Activated CD4-positive, alpha-beta T cell treated with anti-CD3 and anti-CD28 coated beads, Interleukin-2, Interleukin-6, amounts not matched to agents 100 ng/mL and 50 ng/mL, durations not matched to agents 16 hours and 8 hours (primary cell): ENCODE measurements at regions not wholly inside any gene's neighbourhood (a gene's known extent, or its start where the extent isn't known, plus 50 kb on each side); places are given as distances from the start of the nearest gene placed in this dataset.
"Not testable (repeated sequence)": the region's sequence is repeated elsewhere in the genome, so short reads cannot be mapped to it uniquely, and the experiment has no call there.

ENCODE experiments used
- DNase-seq: peaks from one replicate; pipeline ENCODE4 v3.0.0-alpha.2; 2020

DNA sequence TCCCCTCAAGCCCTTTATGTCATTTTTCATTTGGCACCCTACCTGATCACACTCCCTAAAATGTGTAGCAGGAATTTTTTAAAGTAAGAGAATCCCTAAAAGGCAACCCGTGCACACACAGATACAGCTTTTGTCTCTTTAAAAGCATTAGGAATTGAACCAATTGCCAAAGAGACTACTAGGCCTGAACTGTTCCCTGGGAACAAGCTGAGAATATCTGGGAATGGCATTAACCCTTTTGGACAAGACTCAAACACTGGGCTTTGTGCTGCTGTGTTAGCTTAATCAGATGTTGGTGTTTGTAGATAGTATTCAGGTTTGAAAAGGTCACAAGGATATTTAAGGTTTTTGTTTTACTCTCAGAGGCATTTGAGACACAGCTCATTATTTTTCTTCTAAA is 414.4 kb upstream of the PDZRN3 start:
- DNase-seq, result no peak

DNA sequence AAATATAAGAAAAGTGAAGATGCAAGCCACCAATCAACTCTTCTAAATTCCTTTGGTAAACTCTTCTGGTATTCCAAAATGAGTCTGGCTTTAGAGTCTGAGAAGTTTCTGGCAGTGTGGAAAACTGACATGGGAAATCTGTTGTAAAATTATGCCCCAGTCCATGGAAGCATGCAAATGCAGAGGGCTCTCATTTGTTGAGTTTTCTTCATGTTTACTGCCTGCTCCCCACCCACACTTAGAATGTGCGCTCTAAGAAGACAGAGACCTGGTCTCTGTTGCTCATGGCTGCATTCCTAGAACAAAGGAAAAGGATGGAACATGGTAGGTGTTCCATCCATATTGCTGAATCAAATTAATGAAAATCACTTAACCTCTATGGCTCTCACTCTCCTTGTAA is 411.8 kb upstream of the PDZRN3 start:
- DNase-seq, result no peak

DNA sequence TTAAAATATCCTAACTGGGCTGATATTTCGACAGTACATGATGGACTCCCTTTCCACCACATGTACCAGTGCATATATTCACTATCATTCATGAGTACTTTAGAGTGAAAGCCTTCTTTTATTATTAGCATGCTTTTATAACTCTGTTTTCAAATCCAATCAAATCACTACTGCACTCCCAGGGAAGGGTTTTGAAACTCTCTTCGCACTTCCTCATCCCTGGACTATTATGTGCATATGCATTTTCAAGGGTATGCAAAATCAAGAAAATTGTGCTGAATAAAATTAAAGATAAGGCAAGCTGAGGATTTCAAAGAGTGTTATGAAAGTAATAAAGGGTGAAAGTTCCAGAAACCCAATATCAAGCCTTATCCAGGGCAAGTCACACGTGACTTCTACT is 411.4 kb upstream of the PDZRN3 start:
- no peak for DNase-seq

DNA sequence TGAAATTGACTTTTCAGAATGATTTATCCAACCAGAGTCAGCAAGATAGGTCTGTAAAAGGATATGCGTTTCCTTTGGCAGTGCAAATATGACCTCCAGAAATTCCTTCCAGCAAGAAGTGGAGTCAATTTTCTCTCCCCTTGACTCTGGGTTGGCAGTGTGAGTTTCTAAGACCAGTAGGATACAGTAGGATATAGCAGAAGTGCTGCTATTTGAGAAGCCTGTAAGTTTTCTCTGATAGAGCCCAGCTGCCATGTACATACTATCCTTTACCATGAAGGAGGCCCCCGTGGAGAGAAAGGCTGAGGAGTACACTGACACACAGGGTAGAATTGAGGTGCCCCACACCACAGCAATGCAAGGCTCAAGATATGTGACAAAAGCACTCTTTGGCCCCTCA is 409.1 kb upstream of the PDZRN3 start:
- DNase-seq, result no peak

DNA sequence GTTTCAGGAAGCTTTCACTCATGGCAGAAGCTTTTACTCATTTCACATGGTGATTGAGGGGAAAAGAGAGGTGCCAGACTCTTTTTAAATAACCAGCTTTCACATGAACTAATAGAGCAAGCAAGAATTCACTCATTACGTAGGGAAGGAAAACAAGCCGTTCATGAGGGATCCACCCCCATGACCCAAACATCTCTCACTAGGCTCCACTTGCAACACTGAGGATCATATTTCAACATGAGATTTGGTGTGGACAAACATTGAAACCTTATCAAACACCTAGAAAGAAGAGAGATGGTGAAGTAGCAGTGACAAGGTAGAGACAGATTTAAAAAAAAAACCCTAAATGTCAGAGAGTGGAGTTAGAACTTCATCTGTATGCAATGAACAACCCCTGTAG is 408.6 kb upstream of the PDZRN3 start:
- DNase-seq, result no peak

DNA sequence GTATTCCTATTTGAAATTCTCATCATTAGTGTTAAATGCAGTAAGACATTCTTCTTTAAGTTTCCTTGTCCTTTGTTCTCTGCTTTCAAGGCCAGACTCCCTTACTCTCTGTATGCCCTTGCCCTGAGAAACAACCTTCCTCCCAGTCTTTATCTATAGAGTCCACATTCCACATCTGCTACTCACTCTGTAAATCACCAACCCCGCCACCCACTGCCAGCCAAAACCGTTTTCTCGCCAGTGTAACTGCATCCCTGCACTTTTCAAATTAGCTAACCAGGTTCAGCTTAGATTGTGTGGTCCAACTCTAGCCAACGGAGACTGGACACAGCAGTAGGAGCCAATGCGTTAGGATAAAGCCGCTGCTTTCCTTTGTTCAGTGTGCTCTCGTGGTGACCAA is 402.4 kb upstream of the PDZRN3 start:
- no peak for DNase-seq

DNA sequence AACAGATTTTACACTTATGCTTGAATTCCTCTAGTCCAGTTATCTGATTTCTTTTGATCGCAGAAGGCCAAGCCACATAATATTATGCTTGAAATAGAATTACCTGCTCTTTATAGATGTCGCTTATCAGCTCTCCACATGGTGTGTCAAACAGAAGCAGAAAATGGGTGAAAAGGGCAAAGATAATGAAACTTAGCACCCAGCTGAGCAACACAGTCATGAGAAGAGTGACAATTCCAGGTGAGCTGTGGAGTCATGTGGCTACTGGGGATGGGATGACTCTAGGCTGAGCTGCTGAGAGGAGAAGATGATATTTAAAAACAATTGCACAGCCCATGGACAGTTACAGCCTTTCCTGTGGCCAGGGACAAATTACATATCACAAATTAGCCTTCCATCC is 398.7 kb upstream of the PDZRN3 start:
- no peak for DNase-seq

DNA sequence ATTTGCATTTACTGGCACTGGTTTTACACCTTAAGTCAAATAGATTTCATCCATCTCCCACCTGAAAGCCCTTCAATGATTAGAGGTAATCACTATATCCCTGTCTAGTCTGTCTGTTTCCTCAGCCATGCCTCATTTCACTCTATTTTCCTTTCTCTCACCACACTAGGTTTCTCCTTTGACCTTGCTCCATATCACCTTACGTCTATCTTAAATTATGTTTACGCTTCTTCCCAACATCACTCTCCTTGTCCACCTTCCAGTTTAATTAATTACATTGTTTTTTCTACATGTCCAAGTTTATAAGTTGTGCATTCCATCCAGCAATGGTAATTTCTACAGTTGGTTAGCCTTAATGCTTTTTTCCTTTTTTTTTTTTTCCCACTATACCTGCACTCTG is 396.7 kb upstream of the PDZRN3 start:
- no peak for DNase-seq

DNA sequence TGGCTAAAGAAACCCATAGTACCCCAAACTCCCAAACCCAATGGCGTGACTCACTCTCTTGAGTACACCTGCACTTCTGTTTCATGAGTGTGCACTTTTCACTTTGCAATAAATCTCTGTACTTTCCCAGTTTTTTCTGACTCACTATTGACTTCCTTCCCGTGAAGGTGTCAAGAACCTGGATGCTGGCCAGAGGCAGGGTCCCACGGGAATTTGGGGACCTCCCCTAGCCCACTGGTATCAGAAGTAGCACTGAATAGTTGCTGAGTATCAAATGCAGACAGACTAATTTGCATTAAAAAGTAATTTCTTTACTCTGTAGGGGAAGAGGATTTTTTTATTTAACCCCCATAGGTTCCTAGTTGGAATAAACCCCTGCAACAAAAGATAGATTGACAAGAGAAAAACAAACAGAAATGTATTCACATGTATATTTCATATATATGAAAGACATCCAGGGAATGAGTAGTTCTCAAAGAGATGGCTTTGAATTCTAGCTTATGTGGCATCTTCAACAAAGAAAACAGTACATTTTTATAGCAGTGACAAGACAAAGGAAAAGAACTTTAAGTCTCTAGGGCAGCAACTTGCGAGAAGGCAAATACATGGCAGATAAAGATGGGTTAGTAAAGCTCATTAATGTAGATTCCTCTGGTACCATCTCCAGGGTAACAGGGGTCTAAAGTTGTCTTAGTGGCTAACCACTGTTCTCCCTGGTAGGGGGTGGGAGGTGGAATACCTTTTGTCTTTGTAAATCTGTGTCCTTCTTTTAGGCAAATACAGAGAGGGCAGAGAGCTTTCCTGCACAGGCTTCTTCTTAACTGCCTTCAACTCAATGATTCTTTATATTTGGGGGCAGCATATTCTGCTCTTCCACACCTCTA is 385.5 kb upstream of the PDZRN3 start:
- no peak for DNase-seq

DNA sequence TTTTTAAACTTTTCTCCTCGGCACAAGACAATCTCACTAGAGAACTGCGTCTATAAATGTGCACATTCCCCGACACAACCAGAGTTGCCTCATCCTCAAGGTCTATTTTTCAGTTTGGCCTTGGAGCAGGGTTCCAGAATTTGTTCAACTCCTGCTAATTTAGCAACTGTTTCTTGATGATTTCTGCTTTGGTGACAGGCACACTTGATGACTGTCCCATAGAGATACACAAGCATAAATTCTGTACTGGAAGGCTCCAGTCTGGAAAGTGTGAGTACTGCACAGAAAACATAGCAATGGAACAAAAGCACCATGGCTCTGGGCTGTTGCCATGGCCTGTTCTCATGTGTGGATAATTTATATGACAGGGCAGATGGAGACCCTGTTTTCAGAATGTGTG is 379.6 kb upstream of the PDZRN3 start:
- DNase-seq, result no peak

DNA sequence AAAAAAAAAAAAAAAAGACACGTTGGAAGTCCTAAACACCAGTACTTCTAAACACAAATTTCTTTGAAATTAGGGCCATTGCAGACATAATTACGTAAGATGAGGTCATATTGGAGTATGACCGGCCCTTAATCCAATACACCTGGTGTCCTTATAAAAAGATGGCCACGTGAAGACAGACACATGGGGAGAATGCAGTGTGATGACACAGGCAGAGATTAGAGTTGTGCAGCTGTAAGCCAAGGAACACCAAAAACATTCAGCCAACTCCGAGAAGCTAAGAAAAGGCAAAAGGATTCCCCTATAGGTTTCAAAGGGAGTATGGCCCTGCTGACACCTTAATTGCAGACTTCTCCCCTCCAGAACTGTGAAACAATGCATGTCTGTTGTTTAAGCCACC is 379.0 kb upstream of the PDZRN3 start:
- DNase-seq, result no peak

DNA sequence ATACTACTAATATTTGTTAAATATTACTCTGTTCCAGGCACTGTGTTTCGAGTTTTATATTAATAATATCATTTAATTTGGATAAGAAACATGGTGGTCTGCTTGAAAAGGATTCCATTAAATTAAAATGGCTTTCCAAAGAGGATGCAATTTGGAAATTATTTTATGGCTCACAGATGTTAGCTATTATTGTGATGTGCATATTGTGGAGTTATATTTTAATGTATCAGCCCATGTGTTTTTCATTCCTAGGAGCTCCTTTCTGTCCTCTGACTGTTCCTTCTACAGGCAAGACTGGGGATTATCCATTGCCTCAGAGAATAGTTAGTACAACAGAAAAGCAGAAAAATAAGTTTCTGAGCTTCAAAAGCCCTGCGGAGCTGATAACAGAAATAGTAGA is 376.7 kb upstream of the PDZRN3 start:
- DNase-seq, result no peak

DNA sequence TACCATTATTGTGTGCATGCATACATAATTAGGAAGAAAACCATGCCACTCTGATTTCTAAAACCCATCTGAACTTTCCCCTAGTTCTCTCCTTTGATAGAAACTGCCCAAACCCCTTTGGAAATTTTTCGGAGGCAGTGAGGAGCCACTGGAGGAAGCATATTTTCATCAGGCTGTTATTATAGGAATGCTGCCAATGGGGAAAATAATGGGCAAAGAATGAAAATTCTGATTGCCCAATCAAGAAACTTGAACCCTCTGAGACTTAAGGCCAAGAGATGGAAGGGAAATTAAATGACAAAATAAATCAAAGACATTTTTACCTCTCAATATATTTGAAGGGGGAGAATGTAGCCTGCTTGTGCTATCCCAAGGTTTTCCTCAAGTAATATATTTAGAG is 376.0 kb upstream of the PDZRN3 start:
- DNase-seq, result no peak

DNA sequence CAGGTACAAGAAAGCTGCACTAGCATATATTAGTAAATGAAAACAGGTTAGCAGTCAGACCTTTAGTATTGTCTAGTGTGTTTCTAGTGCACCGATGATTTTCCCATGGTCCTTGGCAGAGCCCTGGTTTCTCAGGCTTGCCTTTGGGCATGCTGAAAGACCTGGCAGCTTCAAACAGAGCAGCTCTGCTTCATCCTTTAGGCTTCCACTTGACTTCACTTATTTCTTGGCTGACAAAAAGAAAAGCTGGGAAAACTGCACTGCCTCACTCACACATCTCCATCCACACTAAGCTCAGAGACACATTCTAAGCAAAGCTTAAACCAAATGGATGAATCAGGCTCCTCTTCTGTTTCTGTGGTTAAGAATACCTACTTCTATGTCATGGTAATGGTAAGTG is 374.8 kb upstream of the PDZRN3 start:
- no peak for DNase-seq

DNA sequence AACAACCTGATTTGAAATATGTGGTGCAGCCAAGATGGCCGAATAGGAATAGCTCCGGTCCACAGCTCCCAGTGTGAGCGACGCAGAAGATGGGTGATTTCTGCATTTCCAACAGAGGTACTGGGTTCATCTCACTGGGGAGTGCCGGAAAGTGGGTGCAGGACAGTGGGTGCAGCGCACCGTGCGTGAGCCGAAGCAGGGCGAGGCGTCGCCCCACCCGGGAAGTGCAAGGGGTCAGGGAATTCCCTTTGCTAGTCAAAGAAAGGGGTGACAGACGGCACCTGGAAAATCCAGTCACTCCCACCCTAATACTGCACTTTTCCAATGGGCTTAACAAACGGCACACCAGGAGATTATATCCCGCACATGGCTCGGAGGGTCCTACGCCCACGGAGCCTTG is 365.9 kb upstream of the PDZRN3 start:
- not testable (repeated sequence) for DNase-seq

DNA sequence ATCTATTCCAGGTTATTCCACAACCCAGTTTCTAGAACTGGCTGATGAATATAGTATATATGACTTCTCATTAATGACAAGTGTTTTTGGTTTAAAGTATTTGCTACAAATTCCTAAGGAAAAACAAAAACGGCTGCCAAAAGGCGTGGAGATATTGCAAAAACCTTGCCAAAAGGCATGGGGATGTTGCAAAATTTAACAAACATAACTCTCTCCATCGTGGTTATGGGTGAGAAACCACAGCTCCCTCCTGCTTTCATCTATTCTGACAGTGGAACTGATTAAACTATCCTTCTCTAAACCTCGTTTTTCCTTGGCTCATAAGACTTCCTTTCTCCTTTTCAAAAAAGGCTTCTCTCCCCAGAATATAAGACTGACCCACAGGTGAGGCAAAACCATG is 342.0 kb upstream of the PDZRN3 start:
- DNase-seq, result no peak

DNA sequence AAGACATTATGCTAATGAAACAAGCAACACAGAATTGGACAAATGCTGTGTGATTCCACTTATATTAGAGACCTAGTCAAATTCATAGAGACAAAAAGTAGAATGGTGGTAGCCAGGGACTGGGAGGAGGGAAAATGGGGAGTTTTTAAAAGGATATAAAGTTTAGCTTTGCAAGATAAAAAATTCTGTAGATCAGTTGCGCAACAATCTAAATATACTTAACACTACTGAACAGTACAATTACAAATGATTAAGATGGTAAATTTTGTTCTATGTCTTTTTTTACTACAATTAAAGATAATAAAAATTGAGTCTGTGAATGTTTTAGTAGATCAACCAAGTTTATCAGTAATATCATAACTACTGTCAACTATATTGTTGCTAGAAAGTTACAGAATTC is 340.1 kb upstream of the PDZRN3 start:
- DNase-seq, result no peak

DNA sequence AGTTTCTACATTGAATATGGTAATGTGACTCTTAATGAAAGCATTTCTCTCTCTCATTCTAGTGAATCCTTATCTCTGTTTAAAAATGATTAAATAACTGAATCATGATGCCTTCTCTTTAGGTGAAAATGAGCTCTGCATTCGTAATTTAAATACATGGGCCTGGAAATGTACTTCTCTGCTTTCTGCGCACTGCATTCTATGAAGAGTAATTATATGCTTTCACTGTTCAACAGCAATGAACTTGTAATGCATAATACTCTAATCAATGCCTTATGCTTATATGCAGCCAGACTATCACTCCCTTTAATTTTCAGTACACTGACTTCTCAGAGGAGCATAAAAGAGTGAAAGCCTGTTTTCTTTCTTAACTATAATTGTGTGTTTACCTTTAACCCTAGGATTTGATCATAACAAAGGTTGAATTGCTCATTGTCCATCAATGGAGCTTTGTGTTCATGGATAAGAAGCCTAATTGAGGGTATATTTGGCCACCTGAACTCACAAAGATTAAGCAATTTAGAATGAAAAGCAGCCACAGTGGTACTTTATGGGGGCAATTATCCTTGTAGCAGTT is 330.8 kb upstream of the PDZRN3 start:
- DNase-seq, result no peak

DNA sequence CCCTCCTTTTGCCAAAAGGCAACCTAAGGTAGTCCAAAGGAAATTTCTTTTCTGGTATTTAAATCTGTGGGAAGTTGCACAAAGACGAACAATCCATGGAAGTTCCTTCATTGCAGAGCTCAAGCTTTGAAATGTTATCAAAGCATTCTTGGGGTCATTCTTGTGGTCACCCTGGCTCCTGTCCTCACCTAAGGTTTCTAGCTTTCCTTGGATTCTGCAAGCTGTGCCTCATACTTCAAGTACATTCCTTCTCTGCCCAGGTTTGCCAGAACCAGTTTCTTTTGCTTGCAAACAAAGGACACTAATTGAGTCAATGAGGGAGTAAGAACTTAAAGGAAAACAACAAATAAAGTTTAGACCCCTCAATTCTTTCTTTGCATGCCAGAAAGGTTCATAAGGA is 329.8 kb upstream of the PDZRN3 start:
- DNase-seq, result no peak

DNA sequence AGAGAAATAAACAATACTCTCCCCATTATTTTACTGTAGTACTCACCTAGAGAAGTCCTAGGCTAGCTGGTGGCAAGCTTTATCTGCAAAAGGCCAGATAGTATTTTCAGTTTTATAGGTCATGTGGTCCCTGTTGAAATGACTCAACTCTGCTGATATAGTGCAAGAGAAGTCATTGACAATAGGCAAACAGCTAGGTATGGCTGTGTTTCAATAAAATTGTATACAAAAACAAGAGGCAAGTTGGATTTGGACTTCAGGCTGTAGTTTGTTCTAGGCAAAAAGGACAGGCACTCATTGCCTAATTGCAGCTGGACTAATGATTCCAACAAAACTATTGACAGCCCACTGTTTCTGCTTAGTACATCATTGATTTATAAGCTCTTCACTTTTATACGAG is 328.0 kb upstream of the PDZRN3 start:
- no peak for DNase-seq

DNA sequence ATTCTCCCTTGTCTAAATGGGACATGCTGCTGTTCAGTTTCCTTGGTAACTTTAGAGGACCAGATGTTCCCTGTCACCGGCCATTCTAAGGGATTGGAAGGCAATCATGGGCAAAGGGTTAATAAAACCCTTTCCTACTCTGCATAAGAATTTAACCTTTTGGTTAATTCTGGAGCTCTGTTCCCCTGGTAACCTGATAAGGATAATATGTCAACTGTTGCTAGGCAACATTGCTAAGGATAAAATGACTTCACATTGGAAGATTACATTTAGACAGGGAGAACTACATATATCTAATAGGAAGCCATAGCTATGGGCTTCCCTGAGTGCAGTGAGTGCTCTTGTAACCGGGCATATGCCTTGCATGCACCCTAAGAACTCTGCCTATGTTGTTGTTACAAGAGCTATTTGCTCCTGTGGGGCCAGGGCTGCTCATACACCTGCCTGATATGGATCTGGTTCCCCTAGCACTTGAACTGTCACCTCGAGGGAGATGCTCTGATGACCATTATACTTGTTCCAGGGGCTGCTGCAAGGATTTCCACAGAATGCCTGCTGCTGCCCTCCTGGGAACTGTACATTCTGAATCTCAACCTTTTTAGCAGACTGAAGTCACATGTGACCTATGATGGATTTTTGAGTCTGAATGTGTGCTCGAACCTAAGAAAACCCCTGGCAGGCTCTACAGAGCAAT is 326.3 kb upstream of the PDZRN3 start:
- no peak for DNase-seq

DNA sequence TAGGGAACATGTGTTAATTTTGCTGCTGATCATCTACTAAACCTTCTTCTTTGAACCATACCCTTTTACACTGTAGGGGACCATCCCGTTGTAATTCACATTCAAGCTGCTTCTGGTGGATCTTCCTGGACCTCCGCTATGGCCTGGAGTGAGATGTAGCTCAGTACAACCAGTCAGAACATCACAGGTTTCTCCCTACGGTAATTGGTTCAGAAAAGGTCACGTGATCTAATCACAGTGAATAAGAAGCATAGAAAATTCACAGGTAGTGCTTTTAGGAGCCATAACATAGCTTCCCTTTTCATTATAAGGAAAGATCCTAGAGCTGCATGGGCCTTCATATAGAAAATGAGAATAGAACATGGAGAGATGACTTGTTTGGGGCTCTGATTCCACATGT is 320.8 kb upstream of the PDZRN3 start:
- DNase-seq, result no peak

DNA sequence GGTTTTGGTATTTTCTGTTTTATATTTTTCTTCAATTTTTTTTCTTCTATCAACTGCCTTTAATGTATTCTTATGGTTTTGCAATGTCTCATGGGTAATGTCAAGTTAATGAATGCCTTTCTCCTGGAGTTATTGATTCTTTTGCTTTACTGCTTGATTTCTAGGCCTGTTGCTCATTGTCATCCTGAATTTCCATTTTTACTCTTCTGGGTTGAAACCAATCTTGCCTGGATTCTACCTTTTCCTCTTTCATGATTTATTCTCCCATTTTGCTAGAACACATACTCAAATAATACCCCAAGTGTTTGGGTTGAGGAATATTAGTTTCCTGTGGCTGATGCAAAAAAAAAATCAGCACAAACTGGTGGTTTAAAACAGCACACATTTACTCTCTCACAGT is 315.2 kb upstream of the PDZRN3 start:
- no peak for DNase-seq

DNA sequence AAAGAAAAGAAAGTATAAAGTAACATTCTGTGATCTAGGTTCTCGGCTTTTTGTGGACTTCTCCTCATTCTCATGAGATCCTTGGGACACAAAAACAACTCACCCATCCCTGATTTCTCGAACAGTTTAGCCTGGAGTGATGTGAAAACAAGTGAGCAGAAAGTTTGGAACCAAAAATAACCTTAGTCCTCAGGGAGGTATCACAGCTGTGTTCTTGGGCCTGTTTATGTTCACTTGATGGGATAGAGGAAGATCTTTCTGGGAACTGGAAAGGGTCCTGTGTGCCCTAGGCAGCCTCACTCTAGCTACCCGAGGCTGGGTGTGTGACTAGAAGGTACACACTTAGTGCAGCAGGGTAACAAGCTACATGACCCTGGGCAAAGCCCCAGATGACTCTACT is 308.8 kb upstream of the PDZRN3 start:
- no peak for DNase-seq

DNA sequence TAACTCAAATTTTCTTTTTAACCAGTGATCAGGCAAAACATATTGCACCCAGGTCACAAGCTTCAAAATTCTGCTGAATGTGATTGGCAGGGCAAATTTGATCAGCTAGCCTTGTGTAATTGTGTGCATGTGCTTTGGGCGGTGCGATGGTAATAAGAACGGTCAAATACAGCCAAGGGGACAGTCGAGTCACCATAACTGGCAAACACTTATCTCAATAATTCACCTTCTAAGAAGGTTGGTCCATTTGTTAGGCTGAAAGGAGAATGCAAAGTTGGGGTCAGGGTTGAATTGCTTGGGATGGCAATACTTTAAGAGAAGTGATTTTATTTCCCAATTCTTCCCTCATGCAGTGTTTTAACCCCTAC is 302.4 kb upstream of the PDZRN3 start:
- no peak for DNase-seq
